ENCODE measurements at regions not wholly inside any gene's neighbourhood (a gene's known extent, or its start where the extent isn't known, plus 50 kb on each side); places are given as distances from the start of the nearest gene placed in this dataset.

- TF ChIP-seq CTCF (IDR thresholded peaks at IDR 0.05; ENCODE audit: insufficient read depth, low read depth, low read length) (no peak), EZH2 (IDR thresholded peaks at IDR 0.05; ENCODE audit: insufficient read depth, low read length) (no peak)
Measured at GRCh38 chr14:106380740-106381139, 854.4 kb downstream of the TMEM121 start.
